KMS-11 (cell line): ENCODE measurements at regions not wholly inside any gene's neighbourhood (a gene's known extent, or its start where the extent isn't known, plus 50 kb on each side); places are given as distances from the start of the nearest gene placed in this dataset.

Experiments used
- H2AFZ ChIP-seq: fragments of 200-600 bp; sonication (generic); 2 replicates; pipeline ENCODE4 v1.6.1; 2016; ENCODE audit warnings: antibody characterized with exemption, mixed run types, low read depth
- H3K27ac ChIP-seq: fragments of 200-600 bp; sonication (generic); 2 replicates; pipeline ENCODE4 v1.6.1; 2016; ENCODE audit warnings: mild to moderate bottlenecking, mixed run types
- H3K27me3 ChIP-seq: fragments of 200-600 bp; sonication (generic); 2 replicates; pipeline ENCODE4 v1.6.1; 2017; ENCODE audit warnings: mild to moderate bottlenecking, low read depth, mixed run types, moderate library complexity; ENCODE audit not compliant: insufficient read depth
- H3K36me3 ChIP-seq: fragments of 200-600 bp; sonication (generic); 2 replicates; pipeline ENCODE4 v1.6.1; 2017; ENCODE audit warnings: mild to moderate bottlenecking, mixed run types; ENCODE audit not compliant: insufficient read depth
- H3K4me1 ChIP-seq: fragments of 200-600 bp; sonication (generic); 2 replicates; pipeline ENCODE4 v1.6.1; 2016; ENCODE audit warnings: mild to moderate bottlenecking, low read depth, mixed run types; ENCODE audit not compliant: poor library complexity, severe bottlenecking
- H3K4me2 ChIP-seq: fragments of 200-600 bp; sonication (generic); 2 replicates; pipeline ENCODE4 v1.7.0; 2016; ENCODE audit warnings: mild to moderate bottlenecking, mixed run types
- H3K4me3 ChIP-seq: fragments of 200-600 bp; sonication (generic); IDR thresholded peaks from 2 replicates; pipeline ENCODE4 v1.6.1; 2017; ENCODE audit warnings: low read depth, low read length, mixed read lengths; ENCODE audit not compliant: insufficient read depth
- H3K79me2 ChIP-seq: fragments of 200-600 bp; sonication (generic); 2 replicates; pipeline ENCODE4 v1.6.1; 2016; ENCODE audit warnings: low read depth, mixed run types; ENCODE audit not compliant: insufficient read depth
- H3K9ac ChIP-seq: fragments of 200-600 bp; sonication (generic); 2 replicates; pipeline ENCODE4 v1.6.1; 2016; ENCODE audit warnings: mild to moderate bottlenecking, mixed run types
- H4K20me1 ChIP-seq: fragments of 200-600 bp; sonication (generic); 2 replicates; pipeline ENCODE4 v1.6.1; 2016; ENCODE audit warnings: mild to moderate bottlenecking, mixed run types; ENCODE audit not compliant: insufficient read depth
- TF ChIP-seq, protein P1 (sequence below): fragments of 200-600 bp; sonication (generic); conservative IDR thresholded peaks from 2 replicates; pipeline ENCODE4 v1.6.1; 2017; ENCODE audit warnings: low read depth, mild to moderate bottlenecking, antibody characterized with exemption, low read length, moderate library complexity, mixed read lengths

DNA sequence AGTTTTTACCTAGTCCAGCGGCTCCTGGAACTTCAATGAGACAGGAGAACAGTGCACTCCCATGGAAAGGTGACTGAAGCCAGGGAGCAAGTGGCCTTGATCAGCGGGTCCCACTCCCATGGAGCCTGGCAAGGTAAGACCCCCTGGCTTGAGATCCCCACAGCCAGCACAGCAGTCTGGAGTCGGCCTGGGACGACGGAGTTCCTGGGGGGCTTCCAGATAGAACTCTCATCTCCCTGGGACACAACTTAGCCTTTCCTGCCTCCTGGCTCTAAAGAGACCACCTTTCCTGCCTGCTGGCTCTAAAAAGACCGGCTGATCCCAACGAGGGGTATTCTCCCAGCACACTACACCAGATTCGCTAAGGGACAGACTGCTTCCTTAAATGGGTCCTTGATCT is 1279.0 kb upstream of the GOT2 start:
- Histone ChIP-seq H3K4me1 (no peaks in the 10 kb centered on the region), H4K20me1 (no peaks in the 10 kb centered on the region), H3K4me3 (no peak overlapping the region), H3K4me2 (no peak overlapping the region), H3K79me2 (no peaks in the 10 kb centered on the region), H3K9ac (no peak overlapping the region), H3K36me3 (no peaks in the 10 kb centered on the region), H3K27ac (no peak overlapping the region), H3K27me3 (no peaks in the 10 kb centered on the region), H2AFZ (no peak overlapping the region)
- TF ChIP-seq, protein P1, sequence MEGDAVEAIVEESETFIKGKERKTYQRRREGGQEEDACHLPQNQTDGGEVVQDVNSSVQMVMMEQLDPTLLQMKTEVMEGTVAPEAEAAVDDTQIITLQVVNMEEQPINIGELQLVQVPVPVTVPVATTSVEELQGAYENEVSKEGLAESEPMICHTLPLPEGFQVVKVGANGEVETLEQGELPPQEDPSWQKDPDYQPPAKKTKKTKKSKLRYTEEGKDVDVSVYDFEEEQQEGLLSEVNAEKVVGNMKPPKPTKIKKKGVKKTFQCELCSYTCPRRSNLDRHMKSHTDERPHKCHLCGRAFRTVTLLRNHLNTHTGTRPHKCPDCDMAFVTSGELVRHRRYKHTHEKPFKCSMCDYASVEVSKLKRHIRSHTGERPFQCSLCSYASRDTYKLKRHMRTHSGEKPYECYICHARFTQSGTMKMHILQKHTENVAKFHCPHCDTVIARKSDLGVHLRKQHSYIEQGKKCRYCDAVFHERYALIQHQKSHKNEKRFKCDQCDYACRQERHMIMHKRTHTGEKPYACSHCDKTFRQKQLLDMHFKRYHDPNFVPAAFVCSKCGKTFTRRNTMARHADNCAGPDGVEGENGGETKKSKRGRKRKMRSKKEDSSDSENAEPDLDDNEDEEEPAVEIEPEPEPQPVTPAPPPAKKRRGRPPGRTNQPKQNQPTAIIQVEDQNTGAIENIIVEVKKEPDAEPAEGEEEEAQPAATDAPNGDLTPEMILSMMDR: no peak

DNA sequence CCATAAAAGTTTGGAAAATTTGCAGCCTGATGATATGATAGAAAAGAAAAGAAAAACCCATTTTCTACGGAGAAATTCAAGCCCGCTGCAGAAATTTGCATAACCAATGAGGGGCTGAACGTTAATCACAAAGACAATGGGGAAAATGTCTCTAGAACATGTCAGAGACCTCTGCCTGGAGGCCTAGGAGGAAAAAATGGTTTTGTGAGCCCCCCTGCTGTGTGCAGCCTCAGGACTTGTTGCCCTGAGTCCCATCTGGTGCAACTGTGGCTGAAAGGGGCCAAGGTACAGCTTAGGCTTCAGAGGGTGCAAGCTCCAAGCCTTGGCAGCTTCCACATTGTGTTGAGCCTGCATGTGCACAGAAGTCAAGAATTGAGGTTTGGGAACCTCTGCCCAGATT is 1267.4 kb upstream of the GOT2 start:
- no peaks in the 10 kb centered on the region for H3K27me3 ChIP-seq
- no peaks in the 10 kb centered on the region for H3K4me1 ChIP-seq
- no peak overlapping the region for H3K9ac ChIP-seq
- H3K79me2 ChIP-seq: no peaks in the 10 kb centered on the region
- H3K27ac ChIP-seq: no peak overlapping the region
- no peaks in the 10 kb centered on the region for H4K20me1 ChIP-seq
- TF ChIP-seq, protein P1: no peak
- no peak overlapping the region for H3K4me2 ChIP-seq
- no peaks in the 10 kb centered on the region for H3K36me3 ChIP-seq
- no peak overlapping the region for H3K4me3 ChIP-seq
- H2AFZ ChIP-seq: no peak overlapping the region

DNA sequence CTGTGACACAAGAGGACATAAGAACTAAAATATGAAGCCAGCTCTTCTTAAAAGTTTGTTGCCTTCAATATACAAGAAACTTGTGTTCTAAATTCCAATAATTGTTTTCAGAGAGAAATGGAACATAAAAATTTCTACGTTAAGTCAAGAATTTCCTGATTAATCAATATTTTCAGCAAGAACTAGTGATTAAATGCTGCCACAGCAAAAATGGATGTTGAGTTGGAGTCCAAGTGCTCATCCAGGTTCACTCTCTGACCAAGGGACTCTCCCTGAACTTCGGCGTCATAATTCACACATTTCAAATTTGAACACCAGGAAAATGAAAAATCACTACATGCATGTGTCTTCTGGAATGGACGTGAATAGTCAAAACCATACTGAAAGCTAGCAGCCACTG is 1263.6 kb upstream of the GOT2 start:
- no peak overlapping the region for H3K27ac ChIP-seq
- no peaks in the 10 kb centered on the region for H4K20me1 ChIP-seq
- H3K27me3 ChIP-seq: no peaks in the 10 kb centered on the region
- no peaks in the 10 kb centered on the region for H3K79me2 ChIP-seq
- H3K4me1 ChIP-seq: no peaks in the 10 kb centered on the region
- no peak overlapping the region for H3K4me3 ChIP-seq
- no peak overlapping the region for H3K9ac ChIP-seq
- H2AFZ ChIP-seq: no peak overlapping the region
- no peak overlapping the region for H3K4me2 ChIP-seq
- H3K36me3 ChIP-seq: no peaks in the 10 kb centered on the region
- TF ChIP-seq, protein P1: no peak

DNA sequence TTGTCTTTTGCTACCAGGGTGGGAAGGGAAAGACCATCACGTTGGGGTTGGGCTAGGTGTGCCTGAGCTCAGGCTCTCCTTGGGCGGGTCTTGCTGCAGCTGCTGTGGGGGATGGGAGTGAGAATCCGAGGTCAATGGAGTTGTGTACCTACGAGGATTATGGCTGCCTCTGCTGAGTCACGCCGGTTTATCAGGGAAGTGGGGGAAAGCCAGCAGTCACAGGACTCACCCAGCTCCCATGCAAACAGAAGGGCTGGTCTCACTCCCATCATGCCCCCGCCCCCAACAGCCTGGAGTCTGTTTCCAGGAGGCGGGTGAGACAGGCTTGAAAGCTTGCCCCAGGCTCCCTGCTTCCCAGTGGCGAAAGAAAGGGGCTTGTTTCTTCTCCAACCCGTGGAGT is 1259.0 kb upstream of the GOT2 start:
- Histone ChIP-seq H3K27ac (no peak overlapping the region), H3K79me2 (no peaks in the 10 kb centered on the region), H3K27me3 (no peaks in the 10 kb centered on the region), H3K4me1 (no peaks in the 10 kb centered on the region), H4K20me1 (no peaks in the 10 kb centered on the region), H3K36me3 (no peaks in the 10 kb centered on the region), H3K9ac (no peak overlapping the region), H2AFZ (no peak overlapping the region), H3K4me3 (no peak overlapping the region), H3K4me2 (no peak overlapping the region)
- TF ChIP-seq, protein P1: no peak

DNA sequence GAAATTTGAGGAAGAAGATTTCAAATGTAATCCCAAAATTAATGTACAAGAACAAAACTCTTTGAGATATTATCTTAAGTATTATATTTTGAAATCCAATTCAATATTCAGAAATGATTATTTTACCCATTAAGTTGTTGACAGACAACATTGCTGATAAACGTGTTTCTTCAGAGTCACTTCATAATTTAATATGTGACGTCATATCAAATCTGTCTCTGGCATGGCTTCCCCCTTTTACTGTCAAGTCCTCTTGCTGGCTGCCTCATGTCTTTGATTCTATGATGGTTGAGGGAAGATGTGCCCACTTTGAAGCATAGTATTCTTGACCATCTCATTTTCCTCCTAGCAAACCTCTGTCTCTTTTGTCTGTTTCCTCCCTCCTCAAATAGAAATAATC is 1257.1 kb upstream of the GOT2 start:
- TF ChIP-seq, protein P1: no peak
- Histone ChIP-seq H3K27ac (no peak overlapping the region), H3K27me3 (no peaks in the 10 kb centered on the region), H2AFZ (no peak overlapping the region), H3K4me1 (no peaks in the 10 kb centered on the region), H4K20me1 (no peaks in the 10 kb centered on the region), H3K4me3 (no peak overlapping the region), H3K4me2 (no peak overlapping the region), H3K36me3 (no peaks in the 10 kb centered on the region), H3K79me2 (no peaks in the 10 kb centered on the region), H3K9ac (no peak overlapping the region)
